Renal cortex interstitium (tissue), 11 donors: ENCODE measurements at regions not wholly inside any gene's neighbourhood (a gene's known extent, or its start where the extent isn't known, plus 50 kb on each side); places are given as distances from the start of the nearest gene placed in this dataset.
A peak's percentile ranks its signal among the peaks of the same experiment; 100 is the strongest.

Experiments
- DNase-seq, 11 donors: peaks; one replicate each; pipeline ENCODE4 v3.0.0-alpha.2; 2013; ENCODE audit warnings: low read depth in 9 of 11, low spot score in 4 of 11; ENCODE audit errors: extremely low read depth in 1 of 11

DNA sequence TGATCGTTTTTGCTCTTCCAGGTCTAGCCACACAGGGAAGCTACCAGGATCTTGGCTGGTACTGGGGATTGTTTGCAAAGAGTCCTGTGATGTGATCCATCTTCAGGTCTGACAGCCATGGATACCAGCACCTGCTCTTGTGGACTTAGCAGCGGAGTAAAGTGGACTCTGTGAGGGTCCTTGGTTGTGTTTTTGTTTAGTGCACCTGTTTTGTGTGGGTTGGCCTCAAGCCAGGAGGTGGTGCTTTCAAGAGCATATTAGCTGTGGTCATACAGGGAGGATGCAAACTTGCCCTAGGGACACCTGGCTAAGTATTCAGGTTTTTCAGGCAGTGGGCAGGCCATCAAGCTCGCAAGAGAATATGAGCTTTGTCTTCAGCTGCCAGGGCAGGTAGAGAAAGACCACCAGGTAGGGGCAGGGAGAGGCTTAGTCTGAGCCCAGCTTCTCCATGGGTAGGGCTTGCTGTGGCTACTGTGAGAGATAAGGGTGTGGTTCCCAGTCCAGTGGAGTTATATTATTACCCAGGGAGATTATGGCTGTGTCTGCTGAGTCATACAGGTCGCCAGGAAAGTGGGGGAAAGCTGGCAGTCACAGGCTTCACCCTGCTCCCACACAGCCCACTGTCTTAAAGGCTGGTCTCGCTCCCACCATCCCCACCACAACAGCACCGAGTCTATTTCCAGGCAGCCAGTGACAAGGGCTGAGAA, 293.7 kb downstream of the PCDH18 start:
- no peak for DNase-seq

GRCh38 chr4:137226900-137227299, 305.4 kb downstream of the PCDH18 start:
- peak in 1 of 11 donors; percentile 4 for DNase-seq

GRCh38 chr4:137226221-137226620, 306.1 kb downstream of the PCDH18 start:
- no peak for DNase-seq

- no peak for DNase-seq
Measured at GRCh38 chr4:137213372-137214173, 318.7 kb downstream of the PCDH18 start.

DNA sequence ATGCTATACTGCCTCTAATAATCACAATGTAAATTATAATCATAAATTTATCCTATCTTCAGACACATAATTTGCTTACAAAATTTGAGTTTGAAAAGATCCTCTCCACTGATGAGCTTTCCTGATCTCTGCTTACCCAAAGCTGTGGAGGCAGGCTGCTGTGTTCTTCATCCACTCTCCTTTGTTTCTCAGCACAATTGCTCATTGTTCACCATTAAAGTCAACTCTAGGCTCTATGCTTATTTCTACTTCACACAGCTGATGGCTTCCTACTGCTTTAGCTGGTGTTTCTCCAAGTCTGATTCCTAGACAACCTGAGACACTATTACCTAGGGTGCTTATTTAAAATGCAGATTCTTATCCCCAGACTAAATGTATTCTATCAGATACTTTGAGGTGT, 319.7 kb downstream of the PCDH18 start:
- DNase-seq = no peak

- no peak for DNase-seq
Measured at GRCh38 chr4:137209240-137209639, 323.1 kb downstream of the PCDH18 start.

GRCh38 chr4:137206781-137207180, 325.5 kb downstream of the PCDH18 start:
- DNase-seq = no peak

DNA sequence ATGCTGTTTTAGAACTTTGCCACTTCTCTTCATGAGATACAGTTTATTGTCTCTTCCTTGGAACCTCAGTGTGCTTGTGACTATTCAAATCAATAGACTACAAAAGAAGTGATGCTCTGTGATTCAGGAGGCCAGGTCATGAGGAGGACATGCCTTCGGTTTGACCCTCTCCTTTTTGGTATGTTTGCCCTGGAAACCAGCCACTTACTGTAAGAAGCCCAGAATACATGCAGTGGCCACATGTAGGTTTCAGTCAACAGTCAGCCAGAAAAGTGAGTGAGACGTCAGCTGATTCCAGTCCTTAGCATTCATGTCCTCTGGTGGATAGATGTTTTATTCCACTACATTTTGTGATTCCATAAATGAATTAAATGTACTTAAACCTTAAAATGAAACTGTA, 328.7 kb downstream of the PCDH18 start:
- no peak for DNase-seq

DNA sequence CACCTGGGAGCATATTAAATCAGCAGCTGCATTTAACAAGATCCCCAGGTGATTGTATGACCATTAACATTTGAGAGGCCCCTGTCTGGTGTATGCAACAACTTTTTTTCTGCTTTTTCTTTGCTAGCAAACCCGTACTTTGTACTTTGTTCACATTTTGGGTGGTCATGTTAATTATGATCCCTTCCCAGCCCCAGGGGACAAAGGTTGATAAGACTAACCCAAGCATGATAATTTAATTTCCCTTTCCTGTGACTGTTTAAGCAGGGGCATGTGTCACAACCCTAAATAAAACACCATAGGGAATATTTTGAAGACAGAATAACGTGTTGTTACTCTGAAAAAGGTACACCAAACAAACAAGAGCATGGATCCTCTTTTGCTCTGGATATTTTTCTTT, 332.0 kb downstream of the PCDH18 start:
- peak in 3 of 11 donors; percentile 1 to 32 (median 3) for DNase-seq

DNA sequence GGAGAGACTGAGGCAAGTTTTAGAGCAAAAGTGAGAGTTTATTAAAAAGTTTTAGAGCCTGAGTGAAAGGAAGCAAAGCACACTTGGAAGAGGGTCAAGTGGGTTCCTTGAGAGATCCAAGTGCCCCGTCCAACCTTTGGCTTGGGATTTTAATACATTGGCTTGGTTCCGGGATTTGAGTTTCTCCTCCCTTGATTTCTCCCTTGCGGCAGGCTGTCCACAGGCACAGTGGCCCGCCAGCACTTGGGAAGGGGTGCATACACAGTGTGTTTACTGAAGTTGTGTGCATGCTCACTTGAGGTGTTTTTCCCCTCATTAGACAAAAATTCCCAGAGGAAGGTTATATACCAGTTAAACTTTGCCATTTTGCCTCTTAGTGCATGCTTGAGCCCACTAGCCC, 333.5 kb downstream of the PCDH18 start:
- DNase-seq = no peak

- no peak for DNase-seq
Measured at GRCh38 chr4:137194670-137195069, 337.6 kb downstream of the PCDH18 start.

DNA sequence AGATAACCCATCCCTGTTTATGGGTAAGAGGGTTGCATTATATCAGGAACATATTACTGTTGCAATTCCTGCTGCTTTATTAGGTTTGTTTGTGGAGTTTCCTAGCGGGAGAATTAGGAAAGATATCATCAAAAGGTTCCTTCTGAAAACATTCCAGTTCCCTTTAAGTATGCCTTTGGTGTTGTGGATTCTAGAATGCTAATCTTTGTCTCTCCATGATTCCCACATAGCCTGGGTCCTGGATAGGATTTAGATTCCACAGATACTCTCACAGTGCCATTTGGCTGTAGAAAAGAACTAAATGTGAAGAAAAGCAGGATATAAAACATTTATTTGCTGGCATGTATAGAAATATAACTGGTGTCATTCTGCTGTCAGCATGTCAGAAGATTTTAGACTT, 338.7 kb downstream of the PCDH18 start:
- no peak for DNase-seq

DNA sequence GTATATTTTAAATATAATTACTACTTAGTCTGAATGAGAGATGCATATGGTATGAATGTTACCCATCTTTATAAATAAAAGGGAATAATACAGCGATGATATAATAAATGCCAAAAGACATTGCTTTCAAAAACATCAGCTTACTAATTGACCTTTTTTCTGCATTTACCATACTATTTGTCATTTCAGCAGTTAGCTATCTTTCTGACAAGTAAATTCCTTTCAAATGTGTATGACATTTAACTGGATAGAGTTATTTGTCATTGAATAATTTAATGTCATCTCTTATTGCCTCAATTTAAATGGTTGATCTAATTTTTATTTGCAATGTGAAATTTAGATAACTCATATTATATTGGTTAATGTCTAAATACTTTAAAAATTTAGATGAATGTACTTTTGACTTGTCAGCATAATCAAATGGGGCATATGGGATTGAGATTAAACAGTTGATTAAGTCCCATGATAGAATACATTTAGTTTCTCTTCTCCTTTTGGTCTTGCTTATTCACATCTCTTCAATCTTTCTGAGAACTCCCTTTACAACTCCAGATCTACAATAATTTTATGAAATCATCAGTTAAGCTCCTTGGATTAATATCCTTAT, 350.9 kb downstream of the PCDH18 start:
- no peak for DNase-seq

DNA sequence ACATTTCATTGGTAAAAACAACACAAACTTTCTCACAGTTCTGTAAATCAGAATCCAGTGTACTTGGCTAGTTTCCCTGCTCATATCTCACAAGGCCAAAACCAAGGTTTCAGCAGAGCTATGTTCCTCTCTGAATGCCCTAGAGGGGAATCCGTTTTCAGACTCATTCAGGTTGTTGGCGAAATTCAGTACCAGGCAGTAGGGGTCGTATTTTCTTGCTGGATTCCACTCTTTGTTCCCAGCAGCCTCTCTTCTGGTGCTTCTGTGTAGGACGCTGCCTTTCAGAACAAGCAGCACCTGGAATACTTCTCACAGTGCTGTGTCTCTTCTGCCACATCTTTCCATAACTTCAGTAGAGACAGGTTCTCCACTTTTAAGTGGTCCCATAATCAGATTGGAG, 351.9 kb downstream of the PCDH18 start:
- DNase-seq = no peak

DNA sequence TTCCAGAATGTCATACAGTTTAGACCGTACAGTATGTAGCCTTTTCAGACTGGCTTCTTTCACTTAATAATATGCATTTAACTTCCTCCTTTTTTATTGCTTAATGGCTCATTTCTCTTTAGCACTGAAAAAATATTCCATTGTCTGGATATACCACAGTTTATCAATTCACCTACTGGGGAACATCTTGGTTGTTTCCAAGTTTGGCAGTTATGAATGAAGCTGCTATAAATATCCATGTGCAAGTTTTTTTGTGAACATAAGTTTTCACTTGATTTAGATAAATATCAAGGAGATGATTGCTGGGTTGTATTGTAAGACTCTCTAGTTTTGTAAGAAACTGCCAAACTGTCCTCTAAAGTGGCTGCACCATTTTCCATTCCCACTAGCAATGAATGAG, 375.5 kb downstream of the PCDH18 start:
- no peak for DNase-seq

- no peak for DNase-seq
Measured at GRCh38 chr4:137156054-137156453, 376.2 kb downstream of the PCDH18 start.

DNA sequence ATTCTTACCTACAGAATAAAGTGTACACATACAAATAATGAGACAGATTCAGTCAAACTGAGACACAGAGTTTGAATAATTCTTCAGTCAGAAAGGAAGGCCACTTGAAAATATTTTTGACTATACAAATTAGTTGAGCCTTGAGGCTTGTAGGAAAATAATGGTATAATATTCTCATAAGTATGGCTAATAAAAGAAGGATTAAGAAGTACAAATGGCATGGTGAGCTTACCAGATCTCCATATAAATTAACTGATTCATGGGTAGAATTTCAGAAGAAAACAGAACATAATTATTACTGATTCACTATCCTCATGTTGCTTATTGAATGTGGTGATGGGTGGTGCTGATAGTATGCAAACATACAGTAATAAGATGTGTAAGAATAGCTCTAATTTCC, 401.1 kb downstream of the PCDH18 start:
- no peak for DNase-seq

DNA sequence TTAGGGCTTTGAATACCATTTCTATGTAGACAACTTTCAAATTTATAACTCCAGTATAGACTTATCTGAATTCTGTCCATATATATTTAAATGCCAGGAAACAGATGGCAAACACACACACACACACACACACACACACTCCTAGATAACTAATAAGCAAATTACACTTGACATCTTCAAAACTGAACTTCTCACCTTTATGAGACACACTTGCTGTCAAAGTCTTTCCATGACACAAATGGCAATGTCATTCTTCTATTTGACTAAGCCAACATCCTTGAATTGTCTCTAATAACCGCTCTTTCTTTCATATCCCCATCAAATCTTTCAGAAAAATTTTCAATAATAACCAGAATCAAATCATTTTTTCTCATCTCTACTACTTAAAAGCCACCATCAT, 402.4 kb downstream of the PCDH18 start:
- DNase-seq = no peak

DNA sequence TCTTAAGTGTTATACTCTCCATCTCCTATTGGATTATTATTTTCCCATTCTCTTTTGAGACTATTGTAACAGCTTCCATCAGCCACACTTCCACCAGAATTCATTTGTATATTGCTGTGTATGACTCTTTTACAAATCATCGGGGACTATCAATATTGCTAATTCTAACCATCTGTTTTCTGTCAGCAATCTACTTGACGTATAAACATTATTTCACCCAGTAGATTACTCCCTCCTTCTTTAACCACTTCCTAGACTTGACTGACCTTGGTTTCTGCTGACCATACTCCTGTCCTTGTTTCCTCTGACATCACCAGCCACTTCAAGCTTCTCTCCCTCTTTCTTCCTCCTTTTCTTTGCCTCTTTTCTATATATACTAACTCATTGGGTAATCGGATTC, 402.9 kb downstream of the PCDH18 start:
- DNase-seq = no peak

- DNase-seq = peak in 2 of 11 donors; percentile 16 to 20
Measured at GRCh38 chr4:137125011-137125410, 407.3 kb downstream of the PCDH18 start.
